HG03558 (cell line): ENCODE measurements at regions not wholly inside any gene's neighbourhood (a gene's known extent, or its start where the extent isn't known, plus 50 kb on each side); places are given as distances from the start of the nearest gene placed in this dataset.
"Not testable (repeated sequence)": the region's sequence is repeated elsewhere in the genome, so short reads cannot be mapped to it uniquely, and the experiment has no call there.

Source experiments
- ATAC-seq: cut with Tn5 transposase; IDR thresholded peaks from one replicate; pipeline ENCODE4 v1.9.1; 2021; ENCODE audit warnings: moderate number of reproducible peaks; ENCODE audit not compliant: unreplicated experiment; ENCODE audit errors: extremely low read depth

- not testable (repeated sequence) for ATAC-seq
Observed at GRCh38 chr5:86302643-86303042, 315.1 kb upstream of the COX7C start.

DNA sequence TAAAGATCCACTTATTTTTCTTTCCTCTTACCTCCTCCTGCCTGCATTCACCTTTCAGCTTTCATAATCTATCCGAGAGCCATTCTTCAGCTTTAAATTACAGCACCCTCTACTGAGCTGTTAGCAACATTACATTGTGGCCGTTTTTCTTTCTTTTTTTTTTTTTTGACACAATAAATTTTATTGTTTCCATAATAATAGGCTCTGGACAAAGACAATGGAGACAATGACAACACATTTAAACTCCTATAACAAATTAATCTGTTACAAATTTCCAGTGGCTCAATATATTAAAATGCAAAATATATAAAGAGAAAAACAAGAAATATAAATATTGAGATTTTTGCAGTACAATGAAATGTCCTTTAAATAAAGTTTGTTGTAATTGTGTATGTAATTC is 312.7 kb upstream of the COX7C start:
- ATAC-seq: not testable (repeated sequence)

- no peak for ATAC-seq
Observed at GRCh38 chr5:86314951-86315350, 302.8 kb upstream of the COX7C start.

GRCh38 chr5:86320266-86320665 is 297.5 kb upstream of the COX7C start:
- ATAC-seq: no peak

DNA sequence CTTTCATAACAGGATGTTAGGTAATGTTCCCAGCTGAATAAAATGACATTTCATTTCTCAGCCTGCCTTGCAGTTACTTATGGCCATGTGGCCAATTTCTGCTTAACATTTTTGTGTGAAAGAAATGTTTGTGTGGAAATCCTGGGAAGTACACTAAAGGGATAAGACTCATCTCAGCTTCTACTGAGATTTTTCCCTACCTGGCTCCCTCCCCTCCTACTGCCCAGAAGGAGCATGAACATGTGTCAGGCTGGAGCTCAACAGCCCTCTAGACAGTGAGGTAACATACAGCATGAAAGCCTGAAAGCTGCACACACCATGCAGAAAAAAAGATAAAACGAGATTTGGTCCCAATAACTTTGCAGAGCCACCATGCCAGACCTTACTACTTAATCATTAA is 288.4 kb upstream of the COX7C start:
- ATAC-seq: no peak

- no peak for ATAC-seq
Observed at GRCh38 chr5:86330736-86331135, 287.0 kb upstream of the COX7C start.

GRCh38 chr5:86332851-86333250 is 284.9 kb upstream of the COX7C start:
- no peak for ATAC-seq

GRCh38 chr5:86337667-86338460 is 279.9 kb upstream of the COX7C start:
- no peak for ATAC-seq

GRCh38 chr5:86354664-86355063 is 263.1 kb upstream of the COX7C start:
- ATAC-seq: no peak

DNA sequence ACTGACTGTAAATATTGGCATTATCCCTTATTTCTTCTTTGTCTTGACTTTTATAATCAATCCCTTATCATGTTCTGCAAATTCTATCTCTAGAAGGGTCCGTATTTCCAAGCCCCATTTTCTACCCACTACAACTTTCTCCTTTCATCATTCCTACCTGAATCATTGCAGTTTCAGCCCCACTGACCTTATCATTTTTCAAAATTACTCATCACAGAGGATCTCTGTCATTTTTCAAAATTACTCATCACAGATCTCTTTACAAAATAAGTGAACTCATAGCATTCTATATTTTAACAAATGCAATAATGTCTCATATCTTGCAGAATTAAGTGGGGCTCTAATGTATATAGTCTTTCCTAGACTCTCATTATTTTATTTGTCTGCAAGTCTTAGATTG is 256.9 kb upstream of the COX7C start:
- no peak for ATAC-seq

DNA sequence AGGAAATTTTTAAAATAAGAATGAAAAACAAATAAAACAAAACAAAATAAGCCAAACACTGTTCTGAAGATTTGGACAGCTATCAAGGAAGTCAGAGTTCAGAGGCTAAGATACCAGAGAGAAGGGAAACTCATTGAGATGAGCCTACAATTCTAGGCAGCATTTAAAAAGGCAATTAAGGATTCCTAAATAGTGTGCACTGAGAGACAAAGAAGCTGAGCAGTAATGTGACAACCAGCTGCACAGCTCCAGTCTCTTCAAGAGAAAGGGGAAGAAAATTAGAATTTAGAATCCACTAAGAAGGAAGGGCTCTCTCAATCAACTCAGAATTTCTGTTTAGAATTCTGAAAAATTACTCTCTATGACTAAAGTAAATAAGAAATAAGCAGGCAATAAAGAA is 246.7 kb upstream of the COX7C start:
- ATAC-seq: no peak

DNA sequence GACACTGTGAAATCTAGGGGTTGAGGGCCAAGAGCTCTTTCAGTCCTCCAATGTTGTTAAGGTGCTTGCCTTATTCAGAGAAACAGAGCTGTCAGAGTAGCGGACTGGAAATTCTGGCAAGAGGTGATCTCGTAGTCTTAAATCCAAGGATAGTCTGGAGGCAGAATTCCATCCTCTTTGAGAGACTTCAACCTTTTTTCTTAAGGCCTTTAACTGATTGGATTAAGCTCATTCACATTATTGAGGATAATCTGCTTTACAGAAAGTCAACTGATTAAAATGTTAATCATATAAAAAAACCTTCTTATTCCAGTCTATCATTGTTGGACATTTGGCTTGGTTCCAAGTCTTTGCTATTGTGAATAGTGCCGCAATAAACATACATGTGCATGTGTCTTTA is 243.1 kb upstream of the COX7C start:
- no peak for ATAC-seq

- no peak for ATAC-seq
Observed at GRCh38 chr5:86376214-86376613, 241.5 kb upstream of the COX7C start.

GRCh38 chr5:86403190-86403589 is 214.6 kb upstream of the COX7C start:
- no peak for ATAC-seq

DNA sequence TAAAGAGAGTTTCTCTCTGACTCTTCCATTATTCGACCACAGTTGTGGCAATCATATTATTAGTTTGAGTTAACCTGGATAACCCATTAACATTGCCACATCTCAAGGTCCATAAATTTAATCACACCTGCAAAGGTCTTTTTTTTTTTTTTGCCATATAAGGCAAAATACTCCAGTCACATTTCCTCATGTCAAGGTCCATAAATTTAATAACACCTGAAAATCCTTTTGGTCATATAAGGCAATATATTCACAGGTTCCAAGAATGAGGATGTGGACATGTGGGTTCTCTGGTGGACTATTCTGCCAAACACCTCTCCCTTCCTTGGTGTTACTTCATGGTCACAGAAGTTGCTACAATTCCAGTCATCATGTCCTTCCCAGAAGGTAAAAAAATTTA is 213.5 kb upstream of the COX7C start:
- ATAC-seq: no peak

- no peak for ATAC-seq
Observed at GRCh38 chr5:86407711-86408110, 210.0 kb upstream of the COX7C start.

DNA sequence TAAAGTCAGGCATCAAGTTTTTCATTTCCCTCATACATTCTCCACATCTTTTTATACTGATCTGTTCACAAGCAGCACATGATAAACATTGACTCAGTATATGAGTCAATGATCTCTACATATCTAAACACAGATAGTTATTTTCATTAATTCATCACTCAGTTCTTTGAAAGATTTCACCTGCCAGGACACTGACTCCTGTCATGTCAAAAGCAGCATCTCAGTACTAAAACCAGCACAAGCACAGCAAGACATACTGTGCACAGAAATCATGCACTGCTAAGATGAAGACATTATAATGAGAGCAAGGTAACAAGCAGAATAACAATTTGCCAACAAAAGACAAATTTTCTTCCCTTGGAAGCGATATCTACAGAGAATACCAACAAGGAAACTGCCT is 206.1 kb upstream of the COX7C start:
- no peak for ATAC-seq

- ATAC-seq: no peak
Observed at GRCh38 chr5:86427158-86427557, 190.6 kb upstream of the COX7C start.

DNA sequence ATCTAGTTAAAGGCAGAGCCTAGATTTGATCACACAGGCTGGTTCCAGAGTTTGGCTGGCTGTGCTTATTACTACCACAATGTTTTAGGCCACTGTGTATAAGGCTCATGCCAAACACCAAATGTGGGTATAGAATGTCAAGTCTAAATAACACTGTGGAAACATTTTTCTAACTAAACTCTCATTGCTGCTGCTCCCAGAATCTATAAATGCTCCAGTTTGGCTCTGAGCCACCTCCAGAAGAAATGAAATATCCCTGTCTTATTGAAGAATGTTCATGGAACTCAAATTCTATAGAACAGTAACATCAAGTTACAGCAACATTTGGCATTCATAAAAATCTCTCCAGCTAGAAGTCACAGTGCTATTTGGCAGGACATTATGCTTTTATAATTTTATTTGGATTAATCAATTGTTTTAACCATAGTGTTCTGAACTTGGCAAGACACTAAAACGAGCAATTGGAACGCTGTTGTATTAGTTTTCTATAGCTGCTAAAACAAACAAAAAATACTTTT is 178.1 kb upstream of the COX7C start:
- no peak for ATAC-seq

DNA sequence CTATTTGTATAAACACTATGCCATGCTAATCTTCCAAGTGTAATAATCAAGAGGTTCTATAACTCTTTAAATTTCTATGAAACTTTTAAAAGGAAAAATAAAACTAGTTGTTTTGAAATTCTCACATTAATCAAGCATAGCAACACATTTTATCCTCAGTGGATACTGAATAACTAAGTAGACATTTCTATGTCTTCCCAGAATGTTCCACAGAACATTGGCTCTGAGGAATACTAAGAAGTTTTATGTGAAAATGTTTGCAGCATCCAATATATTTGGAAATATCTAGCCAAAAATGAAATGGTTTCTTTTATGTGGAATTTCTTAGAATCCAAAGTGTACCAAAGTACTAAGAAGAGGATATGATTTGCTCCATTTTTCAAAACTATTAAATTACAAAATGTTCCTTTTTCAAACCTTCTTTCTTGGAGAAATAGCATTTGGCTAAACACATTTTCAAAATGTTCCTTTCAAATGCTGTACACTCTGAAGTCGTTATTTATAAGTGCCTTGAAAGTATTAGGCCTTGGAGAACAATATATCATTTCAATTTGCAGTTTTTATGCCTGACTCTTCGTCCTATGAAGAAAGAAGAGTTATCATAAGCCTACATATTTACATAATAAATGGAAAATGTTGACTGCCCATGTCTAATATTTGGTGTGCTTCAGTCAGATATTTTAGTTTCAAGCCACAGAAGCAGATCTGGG is 175.6 kb upstream of the COX7C start:
- no peak for ATAC-seq

- ATAC-seq: no peak
Observed at GRCh38 chr5:86447362-86447761, 170.4 kb upstream of the COX7C start.

GRCh38 chr5:86452251-86452650 is 165.5 kb upstream of the COX7C start:
- ATAC-seq: no peak
